A549 (cell line): ENCODE measurements at regions not wholly inside any gene's neighbourhood (a gene's known extent, or its start where the extent isn't known, plus 50 kb on each side); places are given as distances from the start of the nearest gene placed in this dataset.

Experiments
- ATAC-seq, 2 experiments: fragments of 200-7000 bp in 1 of 2; fragments of >200 bp in 1 of 2; cut with Nextera tagmentation in 1 of 2; cut with Tn5 transposase in 1 of 2; 3 replicates each; pipeline versions ENCODE4 v1.8.0 to v1.9.1; 2018 to 2020; ENCODE audit warnings: mild to moderate bottlenecking in 1 of 2, moderate library complexity in 1 of 2
- CTCF ChIA-PET: fragments of 300-600 bp; sonication (Branson Sonifier 250); formaldehyde crosslinking; extraction: SDS; loops from one replicate; lab custom pipeline; 2021; ENCODE audit warnings: antibody characterized with exemption, inconsistent platforms; lab: Yijun Ruan, JAX
- POLR2A ChIA-PET: fragments of 350-600 bp; formaldehyde crosslinking; extraction: SDS; loops from one replicate; lab custom pipeline; 2021; ENCODE audit warnings: antibody characterized with exemption, inconsistent platforms; lab: Yijun Ruan, JAX
- DNase-seq, 2 experiments: peaks; one replicate each; pipeline versions ENCODE4 v3.0.0 to v3.0.0-alpha.2; 2011 to 2016; ENCODE audit warnings: low read depth in 1 of 2, low spot score in 1 of 2
- FAIRE-seq: peaks from 2 replicates; lab custom pipeline; 2011; peaks lifted over from hg19 to GRCh38; lab: Jason Lieb, UNC
- H3K27ac ChIP-seq, 2 experiments: fragments of >200 bp; sonication (Bioruptor Twin); formaldehyde crosslinking; 3 replicates each; pipeline ENCODE4 v1.5.1; 2016 to 2017
- H3K4me1 ChIP-seq: fragments of >200 bp; sonication (Bioruptor Twin); formaldehyde crosslinking; 3 replicates; pipeline ENCODE4 v1.6.1; 2016
- H3K4me2 ChIP-seq: fragments of >200 bp; sonication (Bioruptor Twin); formaldehyde crosslinking; 3 replicates; pipeline ENCODE4 v1.6.1; 2016
- H3K4me3 ChIP-seq: fragments of >200 bp; sonication (Bioruptor Twin); formaldehyde crosslinking; 3 replicates; pipeline ENCODE4 v1.5.1; 2016
- H3K9me3 ChIP-seq: fragments of >200 bp; sonication (Bioruptor Twin); formaldehyde crosslinking; 3 replicates; pipeline ENCODE4 v1.6.1; 2016
- BHLHE40 ChIP-seq: IDR thresholded peaks from 2 replicates; pipeline ENCODE4 v1.6.1; 2012; ENCODE audit warnings: low read depth, low read length, inconsistent platforms
- CBX8 ChIP-seq: fragments of 200-600 bp; sonication (generic); IDR thresholded peaks from 2 replicates; pipeline ENCODE4 v1.6.1; 2016
- CEBPB ChIP-seq, 2 experiments: fragments of >200 bp in 1 of 2; sonication (Bioruptor Twin) in 1 of 2; formaldehyde crosslinking in 1 of 2; IDR thresholded peaks; 2 replicates each; pipeline ENCODE4 v1.6.1; 2012 to 2016
- CHD2 ChIP-seq: fragments of 150-350 bp; IDR thresholded peaks from 2 replicates; pipeline ENCODE4 v1.6.1; 2014; ENCODE audit warnings: low read length; ENCODE audit not compliant: partially characterized antibody
- EHF ChIP-seq: fragments of 250-450 bp; sonication (Bioruptor Pico); IDR thresholded peaks from 2 replicates; pipeline ENCODE4 v1.5.0; 2020; ENCODE audit warnings: mild to moderate bottlenecking
- EP300 ChIP-seq, 2 experiments: fragments of >200 bp; sonication (Bioruptor Twin); formaldehyde crosslinking; IDR thresholded peaks; 2 replicates in 1 of 2; 3 replicates in 1 of 2; pipeline ENCODE4 v1.6.1; 2016 to 2017
- ESRRA ChIP-seq: fragments of 150-350 bp; IDR thresholded peaks from 2 replicates; pipeline ENCODE4 v1.6.1; 2014; ENCODE audit warnings: mild to moderate bottlenecking, low read length, borderline replicate concordance
- FOSB ChIP-seq: fragments of 250-450 bp; sonication (Bioruptor Pico); IDR thresholded peaks from 2 replicates; pipeline ENCODE4 v1.5.0; 2020; ENCODE audit warnings: mild to moderate bottlenecking, moderate library complexity
- GATA3 ChIP-seq: IDR thresholded peaks from 2 replicates; pipeline ENCODE4 v1.6.1; 2012; ENCODE audit warnings: borderline replicate concordance
- HOXA7 ChIP-seq: fragments of 250-450 bp; sonication (Bioruptor Pico); IDR thresholded peaks from 2 replicates; pipeline ENCODE4 v1.5.0; 2020; ENCODE audit warnings: mild to moderate bottlenecking, moderate library complexity
- HOXB13 ChIP-seq: fragments of 250-450 bp; sonication (Bioruptor Pico); IDR thresholded peaks from 2 replicates; pipeline ENCODE4 v1.5.0; 2020; ENCODE audit warnings: low read depth, mild to moderate bottlenecking, moderate library complexity
- HOXB5 ChIP-seq: fragments of 250-450 bp; sonication (Bioruptor Pico); IDR thresholded peaks from 2 replicates; pipeline ENCODE4 v1.5.0; 2020; ENCODE audit warnings: mild to moderate bottlenecking, moderate library complexity
- JUN ChIP-seq, 2 experiments: fragments of >200 bp; sonication (Bioruptor Twin); formaldehyde crosslinking; IDR thresholded peaks; 2 replicates in 1 of 2; 3 replicates in 1 of 2; pipeline ENCODE4 v1.6.1; 2016 to 2017
- KDM1A ChIP-seq: fragments of 200-600 bp; sonication (generic); IDR thresholded peaks from 2 replicates; pipeline ENCODE4 v1.6.1; 2016; ENCODE audit warnings: low read depth, mild to moderate bottlenecking
- MAFK ChIP-seq: fragments of 450-650 bp; IDR thresholded peaks from 2 replicates; pipeline ENCODE4 v1.6.1; 2014; ENCODE audit not compliant: partially characterized antibody
- POLR2A ChIP-seq: IDR thresholded peaks from 2 replicates; pipeline ENCODE4 v1.6.1; 2012; ENCODE audit warnings: mild to moderate bottlenecking, low read length
- POLR2AphosphoS2 ChIP-seq: conservative IDR thresholded peaks from 2 replicates; pipeline ENCODE4 v1.6.1; 2012; ENCODE audit warnings: low read length, improper control_type of control experiment, inconsistent platforms
- RNF2 ChIP-seq: fragments of 200-600 bp; sonication (generic); IDR thresholded peaks from 2 replicates; pipeline ENCODE4 v1.6.1; 2016; ENCODE audit warnings: low read depth, mild to moderate bottlenecking, antibody characterized with exemption, moderate library complexity, borderline replicate concordance
- SMC3 ChIP-seq: fragments of >200 bp; sonication (Bioruptor Twin); formaldehyde crosslinking; IDR thresholded peaks from 3 replicates; pipeline ENCODE4 v1.6.1; 2018; ENCODE audit warnings: inconsistent platforms
- TFCP2L1 ChIP-seq: fragments of 250-450 bp; sonication (Bioruptor Pico); IDR thresholded peaks from 2 replicates; pipeline ENCODE4 v1.5.0; 2021; ENCODE audit warnings: mild to moderate bottlenecking
- ZSCAN20 ChIP-seq: fragments of 250-450 bp; sonication (Bioruptor Pico); IDR thresholded peaks from 2 replicates; pipeline ENCODE4 v1.8.0; 2022; ENCODE audit warnings: mild to moderate bottlenecking, moderate library complexity
- WGBS: methylation state at CpG from one replicate; pipeline ENCODE4 v1.1.6; 2017; ENCODE audit errors: missing lambda C conversion rate; 5-methylcytosine and 5-hydroxymethylcytosine counted together
- TF ChIP-seq, protein P1 (sequence below): IDR thresholded peaks from 2 replicates; pipeline ENCODE4 v1.6.1; 2012
- TF ChIP-seq, protein P2 (sequence below): IDR thresholded peaks from 2 replicates; pipeline ENCODE4 v1.6.1; 2012; ENCODE audit warnings: low read depth, borderline replicate concordance
- TF ChIP-seq, protein P3 (sequence below): fragments of 450-650 bp; IDR thresholded peaks from 2 replicates; pipeline ENCODE4 v1.6.1; 2014; ENCODE audit warnings: antibody characterized with exemption
- TF ChIP-seq, protein P4 (sequence below): fragments of >200 bp; sonication (Bioruptor Twin); formaldehyde crosslinking; IDR thresholded peaks from 3 replicates; pipeline ENCODE4 v1.6.1; 2016
- TF ChIP-seq, protein P5 (sequence below): fragments of 150-350 bp; IDR thresholded peaks from 2 replicates; pipeline ENCODE4 v1.6.1; 2014; ENCODE audit warnings: low read depth, mild to moderate bottlenecking, low read length

DNA sequence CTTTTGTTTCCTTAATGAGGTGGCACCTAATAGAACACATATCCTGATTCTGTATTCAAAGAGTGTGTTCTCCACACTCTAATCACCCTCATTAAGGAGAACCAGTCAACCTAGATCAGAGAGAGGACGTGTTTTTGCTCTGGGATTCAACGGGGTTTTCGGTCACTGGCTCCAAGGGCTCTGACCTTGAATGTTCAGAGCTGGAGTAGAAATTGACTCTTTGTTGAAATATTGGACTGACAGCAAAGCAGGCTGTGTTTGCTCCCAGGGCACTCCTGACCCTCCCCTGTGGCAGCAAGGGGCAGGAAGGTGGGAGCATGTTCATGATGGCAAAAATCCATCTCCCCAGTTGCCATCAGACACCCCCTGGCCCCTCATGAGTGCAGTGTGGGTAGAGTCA is 1193.0 kb downstream of the AACS start:
- DNase-seq (no peak), FAIRE-seq (no peak), ATAC-seq (no peak)
- ChIA-PET CTCF (no interaction called here), POLR2A (no interaction called here)
- TF ChIP-seq MAFK (no peak), CHD2 (no peak), KDM1A (no peak), RNF2 (no peak), SMC3 (no peak), ESRRA (no peak), BHLHE40 (no peak), POLR2A (no peak), HOXB5 (CRISPR knock-in tag) (no peak), EHF (CRISPR knock-in tag) (no peak), CEBPB (IDR thresholded peaks at IDR 0.05) (no peak)
- TF ChIP-seq, protein P1, sequence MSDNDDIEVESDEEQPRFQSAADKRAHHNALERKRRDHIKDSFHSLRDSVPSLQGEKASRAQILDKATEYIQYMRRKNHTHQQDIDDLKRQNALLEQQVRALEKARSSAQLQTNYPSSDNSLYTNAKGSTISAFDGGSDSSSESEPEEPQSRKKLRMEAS = no peak
- TF ChIP-seq, protein P2, sequence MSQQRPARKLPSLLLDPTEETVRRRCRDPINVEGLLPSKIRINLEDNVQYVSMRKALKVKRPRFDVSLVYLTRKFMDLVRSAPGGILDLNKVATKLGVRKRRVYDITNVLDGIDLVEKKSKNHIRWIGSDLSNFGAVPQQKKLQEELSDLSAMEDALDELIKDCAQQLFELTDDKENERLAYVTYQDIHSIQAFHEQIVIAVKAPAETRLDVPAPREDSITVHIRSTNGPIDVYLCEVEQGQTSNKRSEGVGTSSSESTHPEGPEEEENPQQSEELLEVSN = no peak
- TF ChIP-seq, protein P3, sequence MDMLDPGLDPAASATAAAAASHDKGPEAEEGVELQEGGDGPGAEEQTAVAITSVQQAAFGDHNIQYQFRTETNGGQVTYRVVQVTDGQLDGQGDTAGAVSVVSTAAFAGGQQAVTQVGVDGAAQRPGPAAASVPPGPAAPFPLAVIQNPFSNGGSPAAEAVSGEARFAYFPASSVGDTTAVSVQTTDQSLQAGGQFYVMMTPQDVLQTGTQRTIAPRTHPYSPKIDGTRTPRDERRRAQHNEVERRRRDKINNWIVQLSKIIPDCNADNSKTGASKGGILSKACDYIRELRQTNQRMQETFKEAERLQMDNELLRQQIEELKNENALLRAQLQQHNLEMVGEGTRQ = no peak
- Histone ChIP-seq H3K4me2 (no peak overlapping the region), H3K4me1 (no peaks in the 10 kb centered on the region), H3K27ac (no peak overlapping the region), H3K4me3 (no peak overlapping the region), H3K9me3 (no peaks in the 10 kb centered on the region)
- 0% methylated on average over 3 of the region's 3 CpGs for WGBS

DNA sequence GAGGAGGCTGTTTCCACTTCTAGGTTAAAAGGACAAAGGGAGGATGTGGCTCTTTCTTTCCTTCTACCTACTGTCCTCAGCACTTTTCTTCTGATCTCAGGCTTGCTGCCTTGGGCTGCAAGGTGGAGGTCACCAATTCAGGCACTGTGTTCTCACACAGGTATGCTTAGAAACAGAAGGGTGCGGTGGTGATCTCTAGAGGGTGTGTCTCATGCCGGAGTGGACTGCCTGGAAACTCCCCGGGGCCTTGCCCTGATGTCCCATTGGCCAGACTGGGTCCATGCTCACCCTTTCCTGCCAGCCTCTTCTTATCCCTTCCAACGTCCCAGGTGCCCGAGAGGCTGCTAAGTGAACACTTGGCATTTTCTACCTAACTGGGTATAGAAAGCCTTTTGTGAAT is 1197.6 kb downstream of the AACS start:
- Histone ChIP-seq H3K4me2 (no peak overlapping the region), H3K4me1 (no peaks in the 10 kb centered on the region), H3K27ac (no peak overlapping the region), H3K9me3 (no peaks in the 10 kb centered on the region), H3K4me3 (no peak overlapping the region)
- WGBS = 0% methylated on average over 3 of the region's 5 CpGs
- FAIRE-seq (no peak), DNase-seq (no peak), ATAC-seq (no peak)
- ChIA-PET CTCF (no interaction called here), POLR2A (no interaction called here)
- no peak for TF ChIP-seq FOSB
- no peak for TF ChIP-seq CHD2
- no peak for TF ChIP-seq GATA3
- TF ChIP-seq JUN (IDR thresholded peaks at IDR 0.05) = no peak
- TF ChIP-seq TFCP2L1 (CRISPR knock-in tag) = no peak
- no peak for TF ChIP-seq POLR2AphosphoS2
- TF ChIP-seq, protein P4, sequence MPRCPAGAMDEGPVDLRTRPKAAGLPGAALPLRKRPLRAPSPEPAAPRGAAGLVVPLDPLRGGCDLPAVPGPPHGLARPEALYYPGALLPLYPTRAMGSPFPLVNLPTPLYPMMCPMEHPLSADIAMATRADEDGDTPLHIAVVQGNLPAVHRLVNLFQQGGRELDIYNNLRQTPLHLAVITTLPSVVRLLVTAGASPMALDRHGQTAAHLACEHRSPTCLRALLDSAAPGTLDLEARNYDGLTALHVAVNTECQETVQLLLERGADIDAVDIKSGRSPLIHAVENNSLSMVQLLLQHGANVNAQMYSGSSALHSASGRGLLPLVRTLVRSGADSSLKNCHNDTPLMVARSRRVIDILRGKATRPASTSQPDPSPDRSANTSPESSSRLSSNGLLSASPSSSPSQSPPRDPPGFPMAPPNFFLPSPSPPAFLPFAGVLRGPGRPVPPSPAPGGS = no peak
- no peak for TF ChIP-seq CBX8
- TF ChIP-seq, protein P5, sequence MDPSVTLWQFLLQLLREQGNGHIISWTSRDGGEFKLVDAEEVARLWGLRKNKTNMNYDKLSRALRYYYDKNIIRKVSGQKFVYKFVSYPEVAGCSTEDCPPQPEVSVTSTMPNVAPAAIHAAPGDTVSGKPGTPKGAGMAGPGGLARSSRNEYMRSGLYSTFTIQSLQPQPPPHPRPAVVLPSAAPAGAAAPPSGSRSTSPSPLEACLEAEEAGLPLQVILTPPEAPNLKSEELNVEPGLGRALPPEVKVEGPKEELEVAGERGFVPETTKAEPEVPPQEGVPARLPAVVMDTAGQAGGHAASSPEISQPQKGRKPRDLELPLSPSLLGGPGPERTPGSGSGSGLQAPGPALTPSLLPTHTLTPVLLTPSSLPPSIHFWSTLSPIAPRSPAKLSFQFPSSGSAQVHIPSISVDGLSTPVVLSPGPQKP = no peak
- TF ChIP-seq EP300 (IDR thresholded peaks at IDR 0.05) = no peak
- TF ChIP-seq HOXB13 (CRISPR knock-in tag) = no peak
- no peak for TF ChIP-seq ZSCAN20 (CRISPR knock-in tag)
- TF ChIP-seq HOXA7 (CRISPR knock-in tag) = no peak
